HG02981 (cell line): ENCODE measurements at regions not wholly inside any gene's neighbourhood (a gene's known extent, or its start where the extent isn't known, plus 50 kb on each side); places are given as distances from the start of the nearest gene placed in this dataset.

Experiments
- ATAC-seq: cut with Tn5 transposase; IDR thresholded peaks from one replicate; pipeline ENCODE4 v1.9.1; 2021; ENCODE audit warnings: mild to moderate bottlenecking, moderate library complexity; ENCODE audit not compliant: unreplicated experiment

DNA sequence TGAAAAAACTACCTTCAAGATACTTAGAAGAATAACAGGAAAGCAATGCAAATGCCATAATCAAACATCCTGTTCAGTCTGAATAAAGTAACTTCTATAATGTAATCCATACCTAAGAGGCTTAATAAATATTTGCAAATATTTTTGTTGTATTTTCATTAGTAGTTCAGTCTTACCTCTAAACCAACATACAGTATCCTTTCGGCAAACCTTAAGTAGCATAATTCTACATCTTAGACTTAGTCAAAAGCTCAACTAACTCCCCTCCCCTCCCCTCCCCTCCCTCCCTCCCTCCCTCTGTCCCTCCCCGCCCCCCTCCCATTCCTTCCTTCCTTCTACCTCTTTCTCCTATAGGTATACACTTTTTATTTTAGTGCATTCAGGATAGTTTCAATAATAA, 1373.2 kb downstream of the SUCLG1 start:
- ATAC-seq: no peak

DNA sequence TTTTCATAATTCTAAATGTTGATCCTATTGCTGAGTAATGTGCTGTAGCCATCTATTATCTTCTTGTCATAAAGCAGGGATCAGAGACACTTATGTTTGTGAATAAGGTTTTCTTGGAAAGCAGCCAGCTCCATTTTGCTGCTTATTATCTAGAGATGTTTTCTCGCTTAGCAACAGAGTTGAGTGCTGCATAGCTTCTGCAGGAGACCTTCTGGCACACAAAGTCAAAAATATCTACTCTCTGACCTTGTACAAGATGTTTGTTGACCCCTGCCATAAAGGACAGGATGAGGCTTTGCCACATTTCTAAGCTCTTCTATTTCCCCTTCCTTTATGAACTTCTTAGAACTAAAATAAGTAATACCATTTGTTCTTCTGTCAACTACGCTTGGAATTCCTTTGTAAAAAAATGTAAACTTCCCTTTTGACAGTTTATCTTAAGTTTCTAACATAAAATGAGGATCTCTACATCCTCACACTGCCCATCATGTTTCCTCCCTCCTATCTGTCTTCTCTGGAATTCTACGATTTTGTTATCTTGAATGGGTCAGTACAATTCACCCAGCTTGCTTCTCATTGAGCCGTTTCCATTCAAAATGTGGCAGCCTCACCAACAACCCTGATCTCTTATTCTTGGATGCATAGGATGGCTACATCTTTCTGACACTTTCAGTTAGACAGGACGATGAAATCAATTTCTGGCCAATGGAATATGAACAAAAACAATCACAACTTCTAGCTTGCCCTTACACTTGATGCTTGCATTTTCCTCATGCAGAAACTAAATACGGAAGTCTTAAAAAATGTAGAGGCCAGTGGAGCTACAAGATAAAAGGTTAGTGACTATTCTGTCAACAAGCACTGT, 1377.0 kb downstream of the SUCLG1 start:
- no peak for ATAC-seq

DNA sequence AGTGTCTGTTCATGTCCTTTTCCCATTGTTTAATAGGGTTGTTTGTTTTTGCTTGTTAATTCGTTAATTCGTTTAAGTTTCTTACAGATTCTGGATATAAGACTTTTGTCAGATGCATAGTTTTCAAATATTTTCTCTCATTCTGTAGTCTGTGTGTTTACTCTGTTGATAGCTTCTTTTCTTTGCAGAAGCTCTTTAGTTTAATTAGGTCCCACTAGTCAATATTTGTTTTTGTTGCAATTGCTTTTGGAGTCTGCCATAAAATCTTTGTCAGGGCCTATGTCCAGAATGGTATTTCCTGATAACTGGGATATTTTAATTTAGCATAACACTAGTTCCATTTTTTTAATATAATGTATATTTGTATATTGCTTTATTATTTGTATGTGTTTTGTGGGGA, 1380.1 kb downstream of the SUCLG1 start:
- ATAC-seq: no peak

DNA sequence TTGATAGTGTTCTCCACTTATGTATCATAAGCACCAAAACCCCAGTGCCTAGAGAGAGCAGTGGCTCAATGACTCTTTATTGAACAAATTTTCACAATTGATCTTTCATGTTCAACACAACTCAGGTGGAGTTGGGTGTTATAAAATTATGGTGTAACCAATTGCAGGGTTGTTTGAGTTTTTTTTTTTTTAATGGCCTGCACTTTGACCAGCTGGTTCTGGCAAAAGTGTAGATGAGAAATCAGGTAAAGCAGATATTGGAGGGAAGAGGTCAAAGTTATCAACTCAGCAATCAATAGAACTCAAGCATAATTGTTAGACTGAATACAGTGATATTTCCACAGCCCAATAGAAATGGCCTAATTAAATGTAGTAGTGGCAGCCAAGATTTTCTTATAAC, 1386.3 kb downstream of the SUCLG1 start:
- ATAC-seq: no peak

DNA sequence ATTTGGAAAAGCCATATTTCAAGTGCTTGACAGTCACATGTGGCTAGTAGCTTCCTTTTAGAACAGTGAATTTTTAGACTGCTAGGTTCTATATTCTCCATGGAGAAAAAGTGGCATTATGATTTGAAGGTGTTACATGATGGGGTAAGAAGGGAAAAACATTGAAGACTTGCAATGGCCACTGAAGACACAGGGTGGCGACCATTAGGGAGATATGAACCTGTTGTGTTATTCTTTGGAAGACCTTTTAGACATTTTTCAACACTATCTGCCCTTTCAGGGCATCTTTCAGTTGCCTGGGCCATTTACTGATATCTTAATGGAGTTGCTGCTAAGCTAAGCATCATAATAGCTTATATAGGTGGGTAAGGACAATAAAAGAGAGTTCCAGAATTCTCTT, 1387.2 kb downstream of the SUCLG1 start:
- ATAC-seq: no peak

DNA sequence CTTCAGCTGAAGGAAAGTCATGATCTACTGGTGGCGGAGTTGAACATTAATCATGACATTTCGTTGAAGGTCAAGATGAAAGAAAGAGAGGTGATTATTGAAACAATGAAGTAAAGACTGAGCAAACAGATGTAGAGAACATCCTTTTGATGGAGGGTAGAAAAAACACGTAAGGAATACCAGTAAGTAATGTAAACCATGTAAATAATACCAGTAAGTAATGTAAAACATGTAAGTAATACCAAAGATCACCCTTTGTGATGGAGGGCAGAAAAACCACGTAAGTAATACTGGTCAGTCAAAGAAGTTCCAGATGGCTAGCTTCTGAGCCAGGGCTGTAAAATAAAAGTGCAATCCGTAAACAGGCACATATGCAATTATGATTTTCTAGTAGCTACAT, 1387.7 kb downstream of the SUCLG1 start:
- no peak for ATAC-seq

DNA sequence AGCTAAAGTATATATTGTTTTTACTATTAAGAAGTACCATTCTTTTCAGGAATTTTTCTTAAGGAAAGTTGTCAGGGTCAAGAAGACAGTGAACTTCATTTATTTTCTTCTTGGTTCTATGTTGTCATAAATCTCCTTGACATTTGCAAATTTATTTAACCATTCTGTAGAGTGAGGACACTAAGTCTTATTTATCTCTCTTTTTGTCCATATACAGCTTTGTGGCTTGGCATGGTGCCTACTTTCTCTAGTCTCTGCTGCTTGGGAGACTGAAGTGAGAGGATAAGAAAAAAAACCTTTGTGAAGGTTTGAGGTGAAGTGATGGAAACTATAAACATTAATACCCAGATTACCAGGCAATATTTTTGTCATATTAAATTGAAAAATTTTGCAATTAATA, 1389.4 kb downstream of the SUCLG1 start:
- ATAC-seq: no peak

DNA sequence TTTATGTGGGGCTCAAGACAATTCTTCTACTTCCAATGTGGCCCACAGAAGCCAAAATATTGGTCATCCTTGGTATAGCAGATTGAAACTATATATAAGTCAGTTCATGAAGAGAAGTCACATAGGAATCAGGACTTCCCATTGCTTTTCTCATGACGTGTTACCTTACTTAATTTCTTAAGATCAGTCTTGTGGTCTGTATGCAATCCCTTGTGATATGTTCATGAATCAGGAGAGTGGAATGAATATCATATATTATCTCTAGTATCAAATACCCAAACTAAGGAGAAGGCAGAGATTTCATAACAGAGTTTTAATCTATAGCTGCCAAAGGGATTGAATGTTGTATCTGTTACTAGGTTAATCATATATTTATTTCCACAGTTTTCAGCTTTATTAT, 1390.4 kb downstream of the SUCLG1 start:
- no peak for ATAC-seq

DNA sequence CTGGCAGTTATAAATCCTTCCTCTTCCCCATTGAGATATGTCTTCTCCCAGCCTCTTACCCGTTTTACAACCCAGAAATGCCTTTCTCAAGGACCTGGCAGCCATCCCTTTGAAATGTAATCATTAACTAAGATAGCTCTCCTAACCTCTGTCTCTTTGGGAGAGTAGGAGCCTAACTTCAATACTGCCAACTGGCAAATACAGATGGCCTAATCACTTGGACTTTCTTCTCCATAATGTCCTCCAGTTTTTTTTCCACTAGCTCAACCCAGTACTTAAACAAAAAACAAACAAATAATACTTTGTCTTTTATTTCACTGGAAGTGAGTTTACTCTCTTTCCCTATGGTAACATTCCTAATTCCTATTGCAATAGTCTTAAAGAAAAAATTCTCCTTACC, 1391.1 kb downstream of the SUCLG1 start:
- no peak for ATAC-seq

DNA sequence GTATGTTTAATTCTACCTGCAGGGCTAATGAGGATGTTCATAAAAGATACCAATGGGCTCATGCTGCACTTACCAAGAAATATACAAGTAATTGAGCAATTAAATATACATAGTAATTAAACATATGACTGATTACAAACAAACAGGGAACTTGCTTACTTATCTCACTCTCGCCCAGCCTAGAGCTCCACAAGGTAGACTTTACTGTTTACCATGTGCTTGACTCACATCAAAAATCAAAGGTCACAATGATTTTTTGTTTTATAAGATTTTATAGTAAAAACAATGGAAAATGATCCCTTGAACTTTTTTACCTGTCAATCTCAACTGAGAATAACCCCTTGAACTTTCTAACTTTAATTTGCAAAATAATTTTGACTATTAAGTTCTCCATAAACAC, 1395.1 kb downstream of the SUCLG1 start:
- ATAC-seq: no peak

DNA sequence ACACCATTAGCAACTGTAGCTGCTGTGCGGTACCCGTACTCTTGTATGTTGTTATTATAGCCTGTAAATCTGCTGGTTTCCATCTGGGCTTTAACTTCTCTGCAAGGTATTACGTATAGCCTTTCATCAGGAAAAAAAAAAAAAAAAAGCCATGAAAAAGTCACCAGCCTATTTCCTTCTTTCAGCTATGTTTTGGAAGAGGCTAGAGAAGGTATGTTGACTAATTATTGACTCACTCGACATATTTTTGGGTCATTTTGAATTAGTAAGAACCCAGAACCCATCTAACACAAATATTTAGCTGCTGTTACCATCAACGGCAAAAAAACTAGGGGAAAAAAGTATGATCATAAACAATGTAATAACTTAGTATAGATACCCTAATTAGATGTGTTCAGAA, 1395.6 kb downstream of the SUCLG1 start:
- no peak for ATAC-seq

DNA sequence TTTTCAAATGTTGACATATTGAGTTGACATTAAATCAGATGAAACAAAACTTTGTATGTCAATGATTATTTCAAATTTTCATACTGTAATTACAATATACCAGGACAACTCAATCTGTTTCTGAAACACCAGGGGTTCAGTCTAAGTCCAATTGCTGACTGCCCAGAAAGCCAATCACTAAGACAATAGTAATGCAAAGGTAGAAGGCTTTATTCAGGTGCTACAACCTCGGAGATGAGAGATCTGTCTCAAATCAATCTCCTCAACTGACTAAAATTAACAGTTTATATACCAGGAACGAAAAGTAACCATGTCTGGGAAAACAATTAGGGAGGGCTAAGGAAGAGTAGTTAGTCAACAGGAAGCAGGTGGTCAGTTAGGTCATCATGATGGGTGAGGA, 1400.4 kb downstream of the SUCLG1 start:
- ATAC-seq: no peak

DNA sequence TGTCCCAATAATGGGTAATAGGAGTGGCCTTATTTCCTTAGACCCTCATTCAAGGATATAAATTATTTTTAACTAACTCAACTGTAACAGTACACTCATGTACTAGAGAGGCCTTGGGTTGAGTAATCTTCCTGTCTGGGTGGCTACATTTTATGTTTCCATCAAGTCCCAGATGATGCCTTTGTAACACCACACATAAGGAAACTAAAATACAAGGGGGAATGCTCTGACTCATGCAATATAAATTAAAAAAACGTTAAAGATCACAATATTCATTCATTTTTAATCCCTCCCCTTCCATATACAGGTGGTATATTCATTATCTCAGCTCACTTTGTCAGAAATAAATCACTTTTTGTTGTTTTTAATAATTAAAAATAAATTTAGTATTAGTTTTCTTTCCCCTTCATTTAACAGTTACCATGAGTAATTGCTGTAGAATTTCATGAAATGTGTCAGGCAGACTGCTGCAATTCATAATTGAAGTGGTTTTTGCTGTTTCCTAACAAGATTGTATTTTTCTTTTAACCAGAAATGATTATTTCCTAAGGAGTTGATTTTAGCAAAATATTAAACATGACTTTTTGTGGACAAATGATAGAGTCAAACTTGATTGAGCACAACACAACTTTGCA, 1403.6 kb downstream of the SUCLG1 start:
- no peak for ATAC-seq

DNA sequence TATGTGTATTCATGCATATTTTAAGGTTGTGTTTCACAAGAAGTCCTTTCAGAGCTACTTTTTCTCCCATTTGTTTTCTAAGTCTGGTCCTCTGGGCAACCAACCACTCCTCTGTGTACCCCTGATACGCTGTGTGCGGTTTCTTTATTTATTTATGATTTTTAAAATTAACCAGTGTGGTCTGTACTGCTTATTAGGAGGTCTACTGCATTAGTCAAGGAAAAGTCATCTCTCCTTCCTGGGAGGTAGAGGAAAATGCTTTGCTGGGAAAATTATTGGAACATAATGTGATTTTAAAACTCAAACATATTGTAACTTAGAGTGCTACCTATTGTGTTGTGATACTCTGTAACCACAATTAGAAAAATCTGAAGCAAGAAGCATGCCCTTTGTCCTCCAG, 1404.3 kb downstream of the SUCLG1 start:
- ATAC-seq: no peak

DNA sequence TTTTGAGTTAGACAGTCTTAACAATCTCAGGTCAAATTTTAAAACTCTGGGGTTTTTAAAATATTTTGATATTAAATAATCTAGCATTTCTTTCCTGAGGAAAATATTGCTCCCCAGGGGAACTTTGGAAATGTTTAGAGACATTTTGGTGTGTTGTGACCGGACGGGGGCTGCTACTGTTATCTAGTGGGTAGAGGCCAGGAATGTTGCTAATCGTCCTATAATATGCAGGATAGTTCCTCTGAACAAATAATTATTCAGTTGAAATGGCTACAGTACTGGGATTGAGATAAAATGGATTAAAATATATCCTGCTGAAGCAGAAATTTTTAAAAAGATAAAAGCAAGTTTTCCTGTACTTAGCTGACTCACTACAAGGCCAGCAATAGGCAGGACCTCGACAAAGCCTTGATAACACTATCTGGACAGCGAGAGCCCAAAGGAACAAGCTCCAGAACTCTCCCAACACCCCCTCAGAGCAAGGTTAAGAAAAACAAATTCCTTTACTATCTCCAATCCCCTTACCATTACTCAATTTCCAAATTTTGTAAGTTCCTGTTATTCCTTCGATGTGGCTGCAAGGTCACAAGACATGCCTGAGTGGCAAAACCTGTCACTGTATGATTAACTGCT, 1407.4 kb downstream of the SUCLG1 start:
- no peak for ATAC-seq

DNA sequence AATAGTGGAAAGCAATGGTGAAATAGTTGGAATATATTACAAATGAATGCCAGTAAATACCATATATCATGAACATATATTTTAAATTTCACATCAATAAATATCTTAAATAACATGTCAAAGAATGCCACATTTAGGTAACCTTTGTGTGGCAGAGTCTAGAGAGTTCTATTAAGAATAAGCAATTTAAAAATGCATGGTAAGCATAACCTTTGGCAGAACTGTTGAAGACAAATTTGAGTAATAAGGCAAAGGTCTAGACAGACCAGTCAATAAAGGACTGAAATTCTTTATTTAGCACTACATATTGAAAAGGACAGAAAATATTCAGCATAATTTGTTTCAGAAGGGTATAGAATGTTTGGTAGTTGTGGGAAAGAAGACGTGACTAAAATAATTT, 1417.0 kb downstream of the SUCLG1 start:
- ATAC-seq: no peak

DNA sequence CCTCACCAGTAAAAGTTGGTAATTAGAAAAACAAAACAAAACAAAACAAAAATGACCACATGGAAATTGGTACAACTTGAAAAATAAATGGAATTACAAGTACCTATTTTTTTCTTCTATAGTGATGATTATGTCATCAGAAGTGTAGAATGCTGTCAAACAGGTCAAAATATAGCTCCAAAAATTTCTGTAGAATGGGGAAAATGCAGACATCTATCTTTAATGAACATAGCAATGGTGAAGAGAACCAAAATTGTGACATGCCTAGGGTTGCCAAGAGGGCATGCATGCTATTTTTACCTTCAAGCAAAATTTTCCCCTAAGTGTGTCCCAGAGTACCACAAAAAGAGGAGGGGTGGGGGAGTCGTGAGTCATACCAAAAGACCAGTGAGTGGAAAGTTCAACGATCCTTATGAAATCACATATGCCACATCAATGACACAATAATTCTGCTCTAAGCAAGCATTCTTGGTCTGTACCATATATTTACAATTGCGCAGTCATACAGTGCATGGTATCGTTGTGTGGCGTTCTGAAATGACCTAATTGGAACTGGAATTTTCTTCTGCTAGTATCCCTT, 1436.4 kb downstream of the SUCLG1 start:
- ATAC-seq: no peak

DNA sequence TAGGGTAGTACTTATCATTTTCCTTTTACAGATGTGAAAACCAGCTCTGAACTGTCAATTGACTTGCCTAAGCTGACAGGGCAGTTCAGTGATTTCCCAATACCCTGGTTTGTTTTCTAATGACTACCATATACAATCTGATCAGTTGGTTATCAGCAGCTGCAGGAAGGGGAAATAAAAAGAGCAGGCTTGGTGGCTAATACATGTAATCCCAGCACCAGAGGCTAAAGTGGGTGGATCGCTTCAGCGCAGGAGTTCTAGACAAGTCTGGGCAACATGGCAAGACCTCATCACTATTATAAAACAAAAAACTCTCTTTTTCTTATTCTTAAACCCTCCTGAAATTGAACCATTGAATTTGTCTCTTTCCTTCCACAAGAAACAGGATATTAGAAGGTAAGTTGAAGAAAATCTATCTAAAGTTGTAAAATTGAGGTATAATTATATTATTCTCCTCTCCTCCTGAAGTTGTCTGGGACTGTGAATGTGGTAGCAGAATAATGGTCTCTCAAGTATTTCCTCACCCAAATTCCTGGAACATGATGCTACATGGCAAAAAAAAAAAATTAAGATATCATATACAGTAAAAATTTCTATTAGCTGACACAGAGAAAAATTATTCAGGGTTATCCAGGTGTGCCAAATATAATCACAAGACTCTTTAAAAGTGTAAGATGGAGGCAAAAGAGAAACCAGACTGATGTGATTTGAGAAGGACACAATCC, 1441.6 kb downstream of the SUCLG1 start:
- ATAC-seq: no peak

DNA sequence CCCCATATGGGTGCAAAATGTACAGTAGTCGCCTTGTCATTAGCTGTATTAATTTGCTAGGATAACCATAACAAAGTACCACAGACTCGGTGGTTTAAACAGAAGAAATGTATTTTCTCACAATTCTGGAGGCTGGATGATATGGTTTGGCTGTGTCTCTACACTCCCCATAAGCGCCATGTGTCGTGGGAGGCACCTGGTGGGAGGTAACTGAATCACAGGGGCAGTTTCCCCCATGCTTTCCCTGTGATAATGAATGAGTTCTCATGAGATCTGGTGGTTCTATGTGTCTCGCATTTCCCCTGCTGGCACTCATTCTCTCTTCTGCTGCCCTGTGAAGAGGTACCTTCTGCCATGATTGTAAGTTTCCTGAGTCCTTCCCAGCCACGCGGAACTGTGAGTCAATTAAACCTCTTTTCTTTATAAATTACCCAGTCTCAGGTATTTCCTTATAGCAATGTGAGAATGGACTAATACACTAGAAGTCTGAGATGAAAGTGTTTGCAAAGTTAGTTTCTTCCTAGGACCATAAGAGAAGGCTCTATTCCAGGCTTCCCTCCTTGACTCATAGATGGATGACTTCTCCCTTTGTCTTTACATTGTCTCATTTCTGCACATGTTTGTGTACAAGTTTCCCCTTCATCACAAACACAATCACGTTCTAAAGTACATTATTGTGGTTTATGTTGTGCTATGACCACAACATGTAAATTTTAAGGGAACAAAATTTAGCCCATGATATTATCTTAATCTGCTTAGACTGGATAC, 1442.6 kb downstream of the SUCLG1 start:
- ATAC-seq: no peak

DNA sequence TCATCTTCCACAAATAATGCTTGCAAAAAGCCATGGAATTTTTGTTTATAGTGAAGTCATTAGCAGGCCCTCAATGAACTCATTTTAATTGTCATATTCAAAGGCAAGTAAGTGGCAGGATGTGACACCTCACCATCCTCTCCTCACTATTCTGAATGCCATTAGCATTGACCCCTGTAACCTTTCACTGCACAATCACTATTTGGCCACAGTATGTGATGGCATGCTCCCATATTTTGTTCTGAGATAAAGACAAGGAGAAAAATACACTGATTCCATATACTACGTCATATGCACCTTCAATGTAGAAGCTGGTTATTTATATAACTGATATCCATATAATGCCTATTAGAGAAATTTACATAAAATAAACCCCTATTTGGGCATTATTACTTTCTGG, 1443.2 kb downstream of the SUCLG1 start:
- ATAC-seq: no peak
